ENCODE measurements at regions not wholly inside any gene's neighbourhood (a gene's known extent, or its start where the extent isn't known, plus 50 kb on each side); places are given as distances from the start of the nearest gene placed in this dataset.
"Not testable (repeated sequence)": the region's sequence is repeated elsewhere in the genome, so short reads cannot be mapped to it uniquely, and the experiment has no call there.

- peaks cover 12% of the 10 kb centered on the region for H3K4me1 ChIP-seq (ENCODE audit: control insufficient read depth, extremely low read depth, insufficient read depth, low read length)
- no peak overlapping the region for H3K9ac ChIP-seq (ENCODE audit: control insufficient read depth, extremely low read depth, insufficient read depth, low read length)
- no peaks in the 10 kb centered on the region for H3K36me3 ChIP-seq (ENCODE audit: control insufficient read depth in 2 of 2, extremely low read depth in 1 of 2, insufficient read depth in 2 of 2, low read length in 2 of 2)
- H3K9me1 ChIP-seq (ENCODE audit: control insufficient read depth, extremely low read depth, insufficient read depth, low read length) = no peaks in the 10 kb centered on the region
- H4K20me1 ChIP-seq (ENCODE audit: control insufficient read depth, extremely low read depth, insufficient read depth, low read length) = no peaks in the 10 kb centered on the region
- H3K9me3 ChIP-seq (ENCODE audit: control insufficient read depth, low read depth, low read length) = no peaks in the 10 kb centered on the region
- H2AFZ ChIP-seq (ENCODE audit: control insufficient read depth, low read length) = no peak overlapping the region
- H3K27me3 ChIP-seq (ENCODE audit: control insufficient read depth, extremely low read depth, insufficient read depth, low read length) = no peaks in the 10 kb centered on the region
- H3K79me2 ChIP-seq (ENCODE audit: control insufficient read depth, insufficient read depth, low read length) = no peaks in the 10 kb centered on the region
- H3K4me2 ChIP-seq (ENCODE audit: control insufficient read depth, extremely low read depth, insufficient read depth, low read depth, low read length) = no peak overlapping the region
- FAIRE-seq (no peak), DNase-seq (ENCODE audit: low read depth, low spot score) (no peak)
- H3K4me3 ChIP-seq (ENCODE audit: control insufficient read depth in 2 of 3, extremely low read depth in 1 of 3, insufficient read depth in 2 of 3, low read depth in 1 of 3, low read length in 3 of 3) = no peak overlapping the region
- no peak overlapping the region for H3K27ac ChIP-seq (ENCODE audit: control insufficient read depth, insufficient read depth, low read length)
- dilution Hi-C loops (cut with MboI; ENCODE audit: extremely low pct_ligation_motif_present, low sequenced_read_pairs) = no loop called here
- no peak for TF ChIP-seq EZH2 (IDR thresholded peaks at IDR 0.05; ENCODE audit: low read length)
- TF ChIP-seq, protein P1, sequence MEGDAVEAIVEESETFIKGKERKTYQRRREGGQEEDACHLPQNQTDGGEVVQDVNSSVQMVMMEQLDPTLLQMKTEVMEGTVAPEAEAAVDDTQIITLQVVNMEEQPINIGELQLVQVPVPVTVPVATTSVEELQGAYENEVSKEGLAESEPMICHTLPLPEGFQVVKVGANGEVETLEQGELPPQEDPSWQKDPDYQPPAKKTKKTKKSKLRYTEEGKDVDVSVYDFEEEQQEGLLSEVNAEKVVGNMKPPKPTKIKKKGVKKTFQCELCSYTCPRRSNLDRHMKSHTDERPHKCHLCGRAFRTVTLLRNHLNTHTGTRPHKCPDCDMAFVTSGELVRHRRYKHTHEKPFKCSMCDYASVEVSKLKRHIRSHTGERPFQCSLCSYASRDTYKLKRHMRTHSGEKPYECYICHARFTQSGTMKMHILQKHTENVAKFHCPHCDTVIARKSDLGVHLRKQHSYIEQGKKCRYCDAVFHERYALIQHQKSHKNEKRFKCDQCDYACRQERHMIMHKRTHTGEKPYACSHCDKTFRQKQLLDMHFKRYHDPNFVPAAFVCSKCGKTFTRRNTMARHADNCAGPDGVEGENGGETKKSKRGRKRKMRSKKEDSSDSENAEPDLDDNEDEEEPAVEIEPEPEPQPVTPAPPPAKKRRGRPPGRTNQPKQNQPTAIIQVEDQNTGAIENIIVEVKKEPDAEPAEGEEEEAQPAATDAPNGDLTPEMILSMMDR (optimal IDR thresholded peaks at IDR 0.05 in 1 of 3, IDR thresholded peaks at IDR 0.05 in 1 of 3, conservative IDR thresholded peaks at IDR 0.05 in 1 of 3; ENCODE audit: extremely low read depth in 1 of 3, insufficient read depth in 2 of 3, low read length in 3 of 3) = no peak
Observed at GRCh38 chr4:147289181-147289580, 191.7 kb upstream of the EDNRA start.

- FAIRE-seq = not testable (repeated sequence)
Observed at GRCh38 chr4:147292604-147293313, 188.1 kb upstream of the EDNRA start.

DNA sequence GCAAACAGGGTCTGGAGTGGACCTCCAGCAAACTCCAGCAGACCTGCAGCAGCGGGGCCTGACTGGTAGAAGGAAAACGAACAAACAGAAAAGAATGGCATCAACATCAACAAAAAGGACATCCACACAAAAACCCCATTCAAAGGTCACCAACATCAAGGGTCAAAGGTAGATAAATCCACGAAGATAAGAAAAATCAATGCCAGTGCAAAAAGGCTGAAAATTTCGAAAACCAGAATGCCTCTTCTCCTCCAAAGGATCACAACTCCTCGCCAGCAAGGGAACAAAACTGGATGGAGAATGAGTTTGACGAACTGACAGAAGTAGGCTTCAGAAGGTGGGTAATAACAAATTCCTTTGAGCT is 187.6 kb upstream of the EDNRA start:
- H3K9ac ChIP-seq (ENCODE audit: control insufficient read depth, extremely low read depth, insufficient read depth, low read length); H3K27me3 ChIP-seq (ENCODE audit: control insufficient read depth, extremely low read depth, insufficient read depth, low read length); H3K27ac ChIP-seq (ENCODE audit: control insufficient read depth, insufficient read depth, low read length); H3K4me1 ChIP-seq (ENCODE audit: control insufficient read depth, extremely low read depth, insufficient read depth, low read length); H3K36me3 ChIP-seq (ENCODE audit: control insufficient read depth in 2 of 2, extremely low read depth in 1 of 2, insufficient read depth in 2 of 2, low read length in 2 of 2); H3K9me3 ChIP-seq (ENCODE audit: control insufficient read depth, low read depth, low read length); H3K9me1 ChIP-seq (ENCODE audit: control insufficient read depth, extremely low read depth, insufficient read depth, low read length); H3K4me3 ChIP-seq (ENCODE audit: control insufficient read depth in 2 of 3, extremely low read depth in 1 of 3, insufficient read depth in 2 of 3, low read depth in 1 of 3, low read length in 3 of 3); H4K20me1 ChIP-seq (ENCODE audit: control insufficient read depth, extremely low read depth, insufficient read depth, low read length); DNase-seq (ENCODE audit: low read depth, low spot score); H3K79me2 ChIP-seq (ENCODE audit: control insufficient read depth, insufficient read depth, low read length); FAIRE-seq; H2AFZ ChIP-seq (ENCODE audit: control insufficient read depth, low read length); dilution Hi-C loops (cut with MboI; ENCODE audit: extremely low pct_ligation_motif_present, low sequenced_read_pairs); H3K4me2 ChIP-seq (ENCODE audit: control insufficient read depth, extremely low read depth, insufficient read depth, low read depth, low read length): not testable (repeated sequence)

More at GRCh38 chr4:147292604-147293313, 188.1 kb upstream of the EDNRA start:
- H3K27me3 ChIP-seq (ENCODE audit: control insufficient read depth, extremely low read depth, insufficient read depth, low read length); H3K4me3 ChIP-seq (ENCODE audit: control insufficient read depth in 2 of 3, extremely low read depth in 1 of 3, insufficient read depth in 2 of 3, low read depth in 1 of 3, low read length in 3 of 3); H3K79me2 ChIP-seq (ENCODE audit: control insufficient read depth, insufficient read depth, low read length); H3K9me1 ChIP-seq (ENCODE audit: control insufficient read depth, extremely low read depth, insufficient read depth, low read length); H3K9ac ChIP-seq (ENCODE audit: control insufficient read depth, extremely low read depth, insufficient read depth, low read length); H3K36me3 ChIP-seq (ENCODE audit: control insufficient read depth in 2 of 2, extremely low read depth in 1 of 2, insufficient read depth in 2 of 2, low read length in 2 of 2); H3K4me2 ChIP-seq (ENCODE audit: control insufficient read depth, extremely low read depth, insufficient read depth, low read depth, low read length); H3K4me1 ChIP-seq (ENCODE audit: control insufficient read depth, extremely low read depth, insufficient read depth, low read length); H3K27ac ChIP-seq (ENCODE audit: control insufficient read depth, insufficient read depth, low read length); H3K9me3 ChIP-seq (ENCODE audit: control insufficient read depth, low read depth, low read length); H4K20me1 ChIP-seq (ENCODE audit: control insufficient read depth, extremely low read depth, insufficient read depth, low read length); DNase-seq (ENCODE audit: low read depth, low spot score); dilution Hi-C loops (cut with MboI; ENCODE audit: extremely low pct_ligation_motif_present, low sequenced_read_pairs): not testable (repeated sequence)
- peak overlapping the region; percentile 2 for H2AFZ ChIP-seq (ENCODE audit: control insufficient read depth, low read length)
